ENCODE measurements at regions not wholly inside any gene's neighbourhood (a gene's known extent, or its start where the extent isn't known, plus 50 kb on each side); places are given as distances from the start of the nearest gene placed in this dataset.

DNA sequence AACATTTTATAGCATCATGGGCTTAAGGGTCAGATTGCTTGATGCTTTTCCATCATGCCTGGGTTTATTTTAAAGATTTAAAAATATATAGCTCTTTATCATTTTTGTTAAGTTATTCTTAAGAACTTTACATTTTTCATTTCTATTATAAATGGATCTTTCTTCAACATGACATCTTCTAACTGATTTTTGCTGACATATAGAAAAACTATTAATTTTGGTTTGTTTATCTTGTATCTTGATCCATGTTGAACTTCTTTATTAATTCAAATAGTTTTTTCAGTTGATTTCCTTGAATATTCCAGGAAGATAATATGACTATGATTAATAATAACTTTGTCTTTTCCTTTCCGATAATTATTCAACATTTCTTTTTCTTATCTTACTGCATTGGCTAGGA lies 237.9 kb upstream of the CLINT1 start:
- H3K27ac ChIP-seq = no peak overlapping the region
- DNase-seq = no peak
- H3K4me3 ChIP-seq = no peak overlapping the region
- intact Hi-C loops (cut with DNase I; ENCODE audit: low total_unique reads) = no loop called here
- H3K9me3 ChIP-seq = peaks cover 0 to 8% (median 2%) of the 10 kb centered on the region in 4 donors
- TF ChIP-seq EP300 (IDR thresholded peaks at IDR 0.05) = no peak
- TF ChIP-seq POLR2AphosphoS5 (IDR thresholded peaks at IDR 0.05) = no peak
- H3K36me3 ChIP-seq = no peaks in the 10 kb centered on the region
- no peaks in the 10 kb centered on the region for H3K27me3 ChIP-seq
- no peaks in the 10 kb centered on the region for H3K4me1 ChIP-seq
- 81 to 100% (median 93%) methylated on average over 1 of the region's 1 CpG for WGBS, 5 donors

DNA sequence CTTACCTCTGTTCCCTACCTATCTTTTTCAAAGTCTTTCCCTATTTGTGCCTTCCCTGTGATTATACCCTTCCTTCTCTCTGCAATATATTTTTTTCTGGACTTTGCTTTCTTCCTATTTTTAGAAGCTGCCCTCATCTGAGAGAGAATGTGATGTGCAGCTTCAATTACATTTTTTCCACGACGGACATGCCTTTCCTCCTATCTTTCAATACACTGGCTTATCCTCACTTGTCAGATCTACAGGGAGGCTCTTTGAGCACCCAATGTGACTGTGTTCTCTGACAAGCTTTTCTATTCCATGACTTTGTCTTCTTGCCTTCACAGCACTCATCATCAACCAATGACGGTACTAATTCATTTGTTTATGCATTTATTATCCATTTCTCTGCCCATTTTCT lies 227.9 kb upstream of the CLINT1 start:
- no peak for TF ChIP-seq POLR2A (IDR thresholded peaks at IDR 0.05)
- no peak for TF ChIP-seq EP300 (IDR thresholded peaks at IDR 0.05)
- Histone ChIP-seq H3K27me3 (no peaks in the 10 kb centered on the region), H3K9me3 (no peaks in the 10 kb centered on the region), H3K36me3 (no peaks in the 10 kb centered on the region), H3K4me3 (no peak overlapping the region), H3K27ac (no peak overlapping the region), H3K4me1 (no peaks in the 10 kb centered on the region)
- WGBS, 5 donors = 42 to 58% (median 55%) methylated on average over 3 of the region's 3 CpGs
- DNase-seq = no peak
- intact Hi-C loops (cut with DNase I; ENCODE audit: low total_unique reads) = no loop called here

DNA sequence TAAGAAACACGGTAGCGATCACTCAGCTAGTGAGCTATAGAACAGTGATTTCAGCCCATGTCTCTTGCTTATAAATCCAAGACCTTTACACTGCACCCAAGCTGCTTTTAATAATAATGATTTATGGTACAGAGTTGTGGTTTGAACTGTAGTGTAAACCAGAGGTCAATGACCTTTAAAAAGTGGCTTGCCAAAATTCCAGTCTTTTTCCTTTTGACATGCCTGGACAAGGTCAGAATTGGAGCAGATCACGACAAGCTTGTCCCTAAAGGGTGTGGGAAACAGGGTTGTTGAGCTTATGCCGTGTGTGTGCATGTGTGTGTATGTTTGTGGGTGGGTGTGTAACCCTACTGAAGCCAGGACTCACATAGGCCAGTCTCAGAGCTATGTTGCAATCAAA lies 225.3 kb upstream of the CLINT1 start:
- intact Hi-C loops (cut with DNase I; ENCODE audit: low total_unique reads) = no loop called here

DNA sequence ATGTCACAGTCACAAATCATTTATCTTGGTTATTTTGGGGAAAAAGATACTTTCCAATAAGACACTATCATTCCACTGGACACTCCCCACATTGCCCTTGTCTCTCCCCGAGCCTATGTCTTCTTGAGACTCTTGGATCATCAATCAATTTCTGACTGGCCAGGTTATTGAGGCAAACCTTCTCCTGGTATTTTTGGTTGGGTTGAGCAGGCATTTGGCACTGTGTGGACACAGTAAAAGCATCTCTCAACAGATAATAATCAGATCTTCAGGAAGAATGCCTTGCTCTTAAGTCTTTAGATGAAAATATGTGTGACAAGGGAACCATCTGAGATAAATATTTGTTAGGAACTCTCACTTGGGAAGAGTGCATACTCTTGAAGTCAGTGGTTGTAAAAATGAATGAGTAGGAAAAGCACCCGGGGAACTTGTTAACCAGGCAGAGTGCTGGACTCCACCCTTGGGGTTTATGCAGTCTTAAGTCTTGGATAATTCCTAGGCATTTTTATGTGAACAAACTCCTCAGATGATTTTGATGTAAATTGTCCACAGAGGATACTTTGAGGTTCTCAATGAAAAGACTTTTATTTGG lies 223.8 kb upstream of the CLINT1 start:
- Histone ChIP-seq H3K4me1 (no peaks in the 10 kb centered on the region), H3K27ac (no peak overlapping the region), H3K27me3 (peaks cover 0 to 3% (median 0%) of the 10 kb centered on the region in 3 donors), H3K4me3 (no peak overlapping the region), H3K36me3 (no peaks in the 10 kb centered on the region), H3K9me3 (no peaks in the 10 kb centered on the region)
- TF ChIP-seq POLR2AphosphoS5 (IDR thresholded peaks at IDR 0.05) (no peak), POLR2A (IDR thresholded peaks at IDR 0.05) (no peak), EP300 (IDR thresholded peaks at IDR 0.05) (no peak)
- TF ChIP-seq, protein P1, sequence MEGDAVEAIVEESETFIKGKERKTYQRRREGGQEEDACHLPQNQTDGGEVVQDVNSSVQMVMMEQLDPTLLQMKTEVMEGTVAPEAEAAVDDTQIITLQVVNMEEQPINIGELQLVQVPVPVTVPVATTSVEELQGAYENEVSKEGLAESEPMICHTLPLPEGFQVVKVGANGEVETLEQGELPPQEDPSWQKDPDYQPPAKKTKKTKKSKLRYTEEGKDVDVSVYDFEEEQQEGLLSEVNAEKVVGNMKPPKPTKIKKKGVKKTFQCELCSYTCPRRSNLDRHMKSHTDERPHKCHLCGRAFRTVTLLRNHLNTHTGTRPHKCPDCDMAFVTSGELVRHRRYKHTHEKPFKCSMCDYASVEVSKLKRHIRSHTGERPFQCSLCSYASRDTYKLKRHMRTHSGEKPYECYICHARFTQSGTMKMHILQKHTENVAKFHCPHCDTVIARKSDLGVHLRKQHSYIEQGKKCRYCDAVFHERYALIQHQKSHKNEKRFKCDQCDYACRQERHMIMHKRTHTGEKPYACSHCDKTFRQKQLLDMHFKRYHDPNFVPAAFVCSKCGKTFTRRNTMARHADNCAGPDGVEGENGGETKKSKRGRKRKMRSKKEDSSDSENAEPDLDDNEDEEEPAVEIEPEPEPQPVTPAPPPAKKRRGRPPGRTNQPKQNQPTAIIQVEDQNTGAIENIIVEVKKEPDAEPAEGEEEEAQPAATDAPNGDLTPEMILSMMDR (IDR thresholded peaks at IDR 0.05) = no peak
- no peak for DNase-seq
- 71 to 85% (median 84%) methylated on average over 2 of the region's 2 CpGs for WGBS, 5 donors
- intact Hi-C loops (cut with DNase I; ENCODE audit: low total_unique reads) = no loop called here

More for the DNA sequence above, 225.3 kb upstream of the CLINT1 start:
- DNase-seq = no peak
- H3K27ac ChIP-seq = no peak overlapping the region
- 52 to 70% (median 64%) methylated on average over 4 of the region's 4 CpGs for WGBS, 5 donors
- H3K4me1 ChIP-seq = no peaks in the 10 kb centered on the region
- H3K36me3 ChIP-seq = no peaks in the 10 kb centered on the region
- TF ChIP-seq EP300 (IDR thresholded peaks at IDR 0.05) (no peak), POLR2A (IDR thresholded peaks at IDR 0.05) (no peak), POLR2AphosphoS5 (IDR thresholded peaks at IDR 0.05) (no peak)
- TF ChIP-seq, protein P1 (IDR thresholded peaks at IDR 0.05) = no peak
- H3K9me3 ChIP-seq = no peaks in the 10 kb centered on the region
- H3K27me3 ChIP-seq = peaks cover 0 to 3% (median 0%) of the 10 kb centered on the region in 3 donors
- H3K4me3 ChIP-seq = no peak overlapping the region

DNA sequence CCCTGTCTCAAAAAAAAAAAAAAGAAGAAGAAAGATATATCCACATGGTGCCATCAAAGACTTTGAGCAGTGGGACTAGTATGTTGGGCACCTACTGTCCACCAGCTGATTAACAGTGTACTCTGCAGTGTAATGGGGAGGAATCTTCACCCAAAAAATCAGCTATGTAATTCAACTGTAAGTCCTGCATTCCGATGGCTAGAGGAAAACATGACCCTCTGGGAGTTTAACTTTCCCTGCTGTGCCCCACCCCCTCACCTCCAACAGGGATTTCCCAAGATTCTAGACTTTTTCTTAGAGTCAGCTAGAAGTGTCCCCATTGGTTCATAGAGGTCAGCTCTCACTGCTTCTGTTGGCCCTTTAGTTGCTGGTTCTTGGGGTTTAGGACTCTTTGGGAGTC lies 221.2 kb upstream of the CLINT1 start:
- intact Hi-C loops (cut with DNase I; ENCODE audit: low total_unique reads) = no loop called here
- no peak for TF ChIP-seq POLR2AphosphoS5 (IDR thresholded peaks at IDR 0.05)
- TF ChIP-seq, protein P1 (IDR thresholded peaks at IDR 0.05) = no peak
- no peak for TF ChIP-seq EP300 (IDR thresholded peaks at IDR 0.05)
- TF ChIP-seq POLR2A (IDR thresholded peaks at IDR 0.05) = no peak
- Histone ChIP-seq H3K9me3 (no peaks in the 10 kb centered on the region), H3K36me3 (no peaks in the 10 kb centered on the region), H3K4me1 (peaks cover 0 to 10% (median 6%) of the 10 kb centered on the region in 4 donors), H3K27me3 (peaks cover 0 to 3% (median 0%) of the 10 kb centered on the region in 3 donors), H3K27ac (no peak overlapping the region), H3K4me3 (no peak overlapping the region)
- DNase-seq = no peak
- WGBS, 5 donors = 33 to 65% (median 56%) methylated on average over 1 of the region's 1 CpG
